ENCODE measurements at regions not wholly inside any gene's neighbourhood (a gene's known extent, or its start where the extent isn't known, plus 50 kb on each side); places are given as distances from the start of the nearest gene placed in this dataset.
"Not testable (repeated sequence)": the region's sequence is repeated elsewhere in the genome, so short reads cannot be mapped to it uniquely, and the experiment has no call there.

GRCh38 chr16:77488652-77489051, 53.8 kb upstream of the ADAMTS18 start:
- DNase-seq: no peak

- no peak for DNase-seq
These were observed 56.3 kb upstream of the ADAMTS18 start for GRCh38 chr16:77491091-77491490.

GRCh38 chr16:77496934-77497333, 62.1 kb upstream of the ADAMTS18 start:
- no peak for DNase-seq

GRCh38 chr16:77499373-77500285, 64.8 kb upstream of the ADAMTS18 start:
- DNase-seq: peak; percentile 31

- DNase-seq: no peak
These were observed 65.4 kb upstream of the ADAMTS18 start for GRCh38 chr16:77500286-77500598.

GRCh38 chr16:77500934-77501664, 66.3 kb upstream of the ADAMTS18 start:
- peak; percentile 38 for DNase-seq

- no peak for DNase-seq
These were observed 67.6 kb upstream of the ADAMTS18 start for GRCh38 chr16:77502448-77502847.

GRCh38 chr16:77506492-77506891, 71.7 kb upstream of the ADAMTS18 start:
- not testable (repeated sequence) for DNase-seq

GRCh38 chr16:77509051-77509450, 74.2 kb upstream of the ADAMTS18 start:
- no peak for DNase-seq

GRCh38 chr16:77509796-77510195, 75.0 kb upstream of the ADAMTS18 start:
- DNase-seq: no peak

- no peak for DNase-seq
These were observed 76.2 kb upstream of the ADAMTS18 start for GRCh38 chr16:77511053-77511452.

GRCh38 chr16:77514500-77515220, 79.8 kb upstream of the ADAMTS18 start:
- no peak for DNase-seq

- not testable (repeated sequence) for DNase-seq
These were observed 90.4 kb upstream of the ADAMTS18 start for GRCh38 chr16:77525226-77525625.

- no peak for DNase-seq
These were observed 96.9 kb upstream of the ADAMTS18 start for GRCh38 chr16:77531752-77532151.

- DNase-seq: no peak
These were observed 102.0 kb upstream of the ADAMTS18 start for GRCh38 chr16:77536809-77537208.

- DNase-seq: peak; percentile 45
These were observed 104.7 kb upstream of the ADAMTS18 start for GRCh38 chr16:77539421-77540034.

GRCh38 chr16:77540646-77541045, 105.8 kb upstream of the ADAMTS18 start:
- no peak for DNase-seq

GRCh38 chr16:77541165-77541564, 106.3 kb upstream of the ADAMTS18 start:
- no peak for DNase-seq

- no peak for DNase-seq
These were observed 113.3 kb upstream of the ADAMTS18 start for GRCh38 chr16:77548151-77548550.

- DNase-seq: no peak
These were observed 113.9 kb upstream of the ADAMTS18 start for GRCh38 chr16:77548766-77549165.

- DNase-seq: no peak
These were observed 115.0 kb upstream of the ADAMTS18 start for GRCh38 chr16:77549876-77550275.

GRCh38 chr16:77551357-77551756, 116.5 kb upstream of the ADAMTS18 start:
- DNase-seq: no peak

Data from left kidney (tissue), 1 donor.